NCI-H2196 (cell line): ENCODE measurements at regions not wholly inside any gene's neighbourhood (a gene's known extent, or its start where the extent isn't known, plus 50 kb on each side); places are given as distances from the start of the nearest gene placed in this dataset.

Source experiments
- DNase-seq: peaks from one replicate; lab custom pipeline; 2025; ENCODE audit not compliant: unreplicated experiment; lab: John Stamatoyannopoulos, UW

DNA sequence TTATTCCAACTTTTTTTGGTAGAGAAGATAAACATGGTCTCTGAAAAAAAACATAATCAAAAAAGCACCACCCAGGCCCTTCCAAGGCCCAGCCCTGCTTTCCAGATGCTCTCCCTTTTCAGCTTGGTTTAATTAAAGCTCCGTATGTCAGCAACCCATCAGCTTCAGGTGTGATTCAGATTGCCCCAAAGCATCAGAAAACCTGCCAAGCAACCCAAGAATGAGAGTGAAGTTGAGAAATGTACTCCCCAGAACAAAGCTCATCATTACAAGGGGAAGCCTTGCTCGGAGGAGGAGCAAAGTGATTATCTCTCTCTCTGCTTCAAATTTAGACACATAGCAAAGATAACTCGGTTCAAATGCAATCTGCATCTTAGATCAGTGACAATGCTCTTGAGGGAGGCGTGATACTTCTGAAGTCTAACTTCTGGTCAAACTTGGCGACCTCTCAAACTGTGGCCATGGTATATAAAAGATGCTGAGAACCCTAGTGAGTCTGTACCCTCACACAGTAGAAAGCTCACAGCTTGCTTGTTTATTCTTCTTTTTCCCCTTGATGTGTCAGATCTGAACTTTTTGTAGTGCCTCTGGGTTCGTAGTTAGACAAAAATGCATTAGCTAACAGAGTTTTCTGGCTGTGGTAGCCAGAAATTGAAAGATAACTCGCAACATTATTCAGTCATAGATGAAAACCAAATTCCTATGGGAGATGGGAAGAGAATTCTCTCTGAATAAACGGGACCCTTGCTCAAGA, 63.3 kb upstream of the ZC3H11B start:
- DNase-seq: no peak

DNA sequence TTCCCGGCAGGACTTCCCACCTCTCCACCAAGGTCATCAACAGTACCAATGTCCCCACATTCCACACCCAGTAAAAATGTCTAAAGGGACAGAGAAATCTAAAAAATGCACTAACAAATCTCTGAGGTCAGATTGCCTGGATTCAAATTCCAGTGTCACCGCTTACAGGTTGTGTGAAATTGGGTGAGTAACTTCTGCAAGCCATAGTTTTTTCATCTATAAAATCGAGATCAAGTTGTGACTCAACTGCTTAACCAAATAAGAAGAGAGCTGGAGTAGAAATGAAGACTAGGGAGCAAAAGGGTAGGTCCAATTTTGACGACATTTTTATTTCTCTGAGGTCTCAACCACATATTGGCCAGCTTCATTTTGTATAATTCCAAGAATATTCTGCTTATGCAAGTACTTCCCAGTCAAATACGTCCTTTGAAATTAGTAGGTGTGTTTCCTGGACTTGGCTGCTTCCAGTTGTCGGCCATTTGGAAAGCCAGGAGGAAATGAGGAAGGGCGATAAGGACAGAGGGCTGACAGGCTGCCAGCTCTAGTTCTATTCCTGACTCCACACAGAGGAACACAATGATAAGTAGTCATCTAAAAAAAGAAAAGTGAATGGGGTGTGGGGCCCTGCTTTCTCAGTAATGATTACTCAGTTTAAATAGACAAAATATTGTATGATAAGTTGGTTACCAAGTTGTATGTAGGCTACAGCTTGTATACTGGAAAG, 57.7 kb upstream of the ZC3H11B start:
- no peak for DNase-seq

DNA sequence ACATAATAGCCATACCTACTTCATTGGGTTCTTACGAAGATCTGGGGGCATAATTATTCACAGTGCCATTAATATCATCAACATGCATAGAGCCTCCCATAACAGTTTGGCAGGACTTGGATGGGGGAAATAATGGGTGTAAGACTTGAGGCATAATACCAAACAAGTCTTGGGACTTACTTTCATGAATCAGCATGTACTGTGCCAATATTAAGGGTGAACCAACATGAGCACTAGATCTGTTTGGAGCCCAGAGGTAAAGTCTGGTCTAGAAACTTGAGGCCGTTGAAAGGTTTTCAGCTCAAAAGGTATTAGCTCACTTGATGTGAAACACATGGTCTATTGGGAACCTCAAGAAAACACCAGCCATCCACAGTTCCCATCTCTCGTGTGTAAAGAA, 56.7 kb upstream of the ZC3H11B start:
- no peak for DNase-seq

DNA sequence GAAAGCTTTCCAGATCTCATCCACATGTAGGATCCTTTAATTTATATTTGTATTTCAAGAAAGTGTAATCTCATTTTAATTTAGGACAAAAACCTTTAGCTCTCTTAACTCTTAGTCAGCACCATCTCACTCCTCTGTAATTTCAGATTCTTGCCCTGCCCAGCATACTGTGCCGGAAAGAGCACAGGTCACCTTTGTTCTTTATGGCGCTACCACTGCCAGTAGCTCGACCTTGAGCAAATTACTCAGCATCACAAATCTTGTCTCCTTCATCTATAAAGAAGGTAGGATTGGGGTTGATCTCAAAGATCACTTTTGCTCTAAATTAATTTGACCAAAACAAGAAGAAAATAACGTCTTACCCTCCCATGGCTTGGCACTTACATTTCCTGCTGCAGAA, 56.1 kb upstream of the ZC3H11B start:
- no peak for DNase-seq

DNA sequence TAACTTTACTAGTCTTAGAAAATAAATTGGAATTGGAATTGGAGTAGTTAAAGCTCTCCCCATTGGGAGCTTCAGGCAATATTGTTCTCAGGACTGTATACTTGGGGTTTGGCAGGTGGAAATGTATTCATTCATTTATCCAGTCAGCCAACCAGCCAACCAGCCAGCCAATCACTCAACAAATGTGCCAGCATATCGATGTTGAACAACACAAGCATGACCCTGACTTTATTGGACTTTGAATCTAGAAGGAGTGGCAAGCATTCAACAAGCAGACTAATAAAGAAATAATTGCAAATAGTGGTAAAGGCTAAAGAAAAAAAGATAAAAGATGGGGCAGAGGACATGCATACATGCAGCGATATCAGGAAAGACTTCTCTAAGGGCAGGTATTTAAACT, 55.5 kb upstream of the ZC3H11B start:
- no peak for DNase-seq

DNA sequence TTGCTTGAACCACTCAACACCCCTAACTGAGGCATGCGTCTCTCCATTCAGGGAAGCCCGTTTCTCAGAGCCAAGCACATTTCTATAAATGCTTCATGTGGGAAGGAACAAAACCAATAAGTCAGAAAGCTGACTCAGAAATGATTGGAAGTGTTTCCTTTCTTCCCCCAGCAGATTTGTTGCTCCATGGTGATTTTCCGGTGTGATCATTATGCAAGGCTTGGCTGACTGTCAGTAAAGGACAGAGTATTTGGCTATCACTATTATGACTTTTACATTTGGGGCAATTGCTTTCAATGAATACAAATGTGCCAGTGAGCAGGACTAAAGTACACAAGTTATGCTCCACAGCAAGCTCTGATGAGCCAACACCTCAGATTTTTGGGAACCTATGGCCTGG, 53.3 kb upstream of the ZC3H11B start:
- no peak for DNase-seq

DNA sequence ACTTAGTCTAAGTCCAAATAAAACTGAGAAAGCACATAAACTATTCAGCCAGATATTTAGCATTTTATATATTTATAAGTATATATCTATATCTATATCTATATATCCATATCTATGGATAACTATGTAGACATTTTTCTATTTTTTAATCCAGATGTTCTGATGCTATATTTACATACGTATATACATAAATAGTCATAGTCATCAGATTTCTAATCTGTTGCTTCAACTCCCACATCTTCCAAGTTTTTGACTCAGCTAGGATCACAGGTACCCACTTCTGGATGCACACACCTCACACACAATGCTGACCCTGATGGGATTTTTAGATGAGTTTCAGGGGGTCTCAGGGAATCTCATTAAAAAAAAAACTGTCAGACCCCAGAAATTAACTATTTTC, 52.2 kb upstream of the ZC3H11B start:
- DNase-seq: no peak

DNA sequence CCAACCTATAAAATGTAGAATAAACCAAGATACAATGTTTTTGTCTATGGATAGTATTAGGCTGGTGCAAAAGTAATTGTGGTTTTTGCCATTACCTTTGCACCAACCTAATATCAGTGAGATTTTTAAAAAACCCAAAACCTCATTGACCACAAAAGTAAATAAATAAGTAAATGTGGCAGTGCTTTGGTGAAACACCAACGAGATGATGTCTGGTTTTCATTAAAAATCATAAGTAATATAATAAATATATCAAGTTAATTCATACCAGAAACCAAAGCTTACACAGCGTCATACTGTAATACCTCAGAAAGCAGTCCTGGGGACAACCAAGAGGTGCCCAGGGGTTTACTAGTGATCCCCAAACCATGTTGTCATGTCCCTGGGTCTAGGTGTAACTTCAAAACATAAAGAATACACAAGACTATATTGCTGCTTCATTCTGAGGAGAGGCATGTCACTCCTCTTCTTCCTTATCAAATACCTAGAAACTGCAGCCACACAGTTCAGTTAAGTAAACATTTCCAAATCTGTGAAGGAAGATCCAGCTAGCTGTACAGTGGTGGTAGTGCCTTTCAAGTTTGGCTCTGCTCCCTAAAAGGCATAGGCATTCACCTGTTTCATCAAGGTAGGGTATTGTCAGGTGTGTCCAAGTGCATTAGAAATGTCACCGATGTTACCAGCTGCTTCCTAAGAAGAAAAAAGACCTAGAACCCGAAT, 51.6 kb upstream of the ZC3H11B start:
- DNase-seq: no peak
